CD4-positive, alpha-beta T cell (primary cell): ENCODE measurements at regions not wholly inside any gene's neighbourhood (a gene's known extent, or its start where the extent isn't known, plus 50 kb on each side); places are given as distances from the start of the nearest gene placed in this dataset.

ENCODE experiments used
- ATAC-seq: fragments of 200-7000 bp; cut with Tn5 transposase; one replicate; pipeline ENCODE4 v1.10.0; 2022; ENCODE audit warnings: mild to moderate bottlenecking; ENCODE audit not compliant: poor library complexity
- CTCF ChIA-PET: fragments of 350-600 bp; sonication (Branson Sonifier 250); formaldehyde crosslinking; loops from one replicate; lab custom pipeline; 2021; ENCODE audit warnings: antibody characterized with exemption, inconsistent platforms; lab: Charles Lee
- POLR2A ChIA-PET: fragments of 350-600 bp; sonication (Branson Sonifier 250); formaldehyde crosslinking; loops from one replicate; lab custom pipeline; 2021; ENCODE audit warnings: antibody characterized with exemption, inconsistent platforms; lab: Charles Lee
- DNase-seq, 14 experiments: peaks; one replicate each; pipeline ENCODE4 v3.0.0-alpha.2; 2013 to 2020; ENCODE audit warnings: mixed read lengths in 2 of 14
- H3K27ac ChIP-seq, 2 donors: one replicate each; pipeline versions ENCODE4 v1.5.1 to v1.7.0; 2013; ENCODE audit warnings: low read length in 2 of 2, low read depth in 1 of 2, mild to moderate bottlenecking in 1 of 2
- H3K27me3 ChIP-seq, 2 experiments: 1 replicate in 1 of 2; 2 replicates in 1 of 2; pipeline versions ENCODE4 v1.6.1 to v1.7.0; 2013; ENCODE audit warnings: low read length in 2 of 2, control low read depth in 1 of 2, mild to moderate bottlenecking in 1 of 2, moderate library complexity in 1 of 2; ENCODE audit not compliant: insufficient read depth in 2 of 2, control insufficient read depth in 1 of 2
- H3K36me3 ChIP-seq: one replicate; pipeline ENCODE4 v1.6.1; 2013; ENCODE audit warnings: low read length, control low read depth; ENCODE audit not compliant: insufficient read depth
- H3K4me1 ChIP-seq: one replicate; pipeline ENCODE4 v1.6.1; 2013; ENCODE audit warnings: low read length, control low read depth; ENCODE audit not compliant: insufficient read depth
- H3K4me3 ChIP-seq: one replicate; pipeline ENCODE4 v1.5.1; 2013; ENCODE audit warnings: mild to moderate bottlenecking, low read length, moderate library complexity
- H3K9me3 ChIP-seq, 2 experiments: 1 replicate in 1 of 2; 2 replicates in 1 of 2; pipeline versions ENCODE4 v1.6.1 to v1.7.0; 2013; ENCODE audit warnings: low read length in 2 of 2, mild to moderate bottlenecking in 2 of 2, control low read depth in 1 of 2, moderate library complexity in 1 of 2; ENCODE audit not compliant: control insufficient read depth in 1 of 2, insufficient read depth in 1 of 2
- H3K27ac Mint-ChIP-seq: one replicate; pipeline ENCODE4 v1.8.0; 2020; ENCODE audit warnings: mixed read lengths
- H3K27me3 Mint-ChIP-seq: one replicate; pipeline ENCODE4 v1.8.0; 2021; ENCODE audit warnings: mixed read lengths
- H3K36me3 Mint-ChIP-seq: one replicate; pipeline ENCODE4 v1.8.0; 2021; ENCODE audit warnings: low read depth, mixed read lengths
- H3K4me1 Mint-ChIP-seq: one replicate; pipeline ENCODE4 v1.8.0; 2021; ENCODE audit warnings: low read depth, mixed read lengths
- H3K4me3 Mint-ChIP-seq: one replicate; pipeline ENCODE4 v1.8.0; 2020; ENCODE audit warnings: mild to moderate bottlenecking, mixed read lengths
- H3K9me3 Mint-ChIP-seq: one replicate; pipeline ENCODE4 v1.8.0; 2020; ENCODE audit warnings: mixed read lengths
- intact Hi-C, 2 experiments: fragments of 100-400 bp; cut with DNase I in 1 of 2; cut with micrococcal nuclease in 1 of 2; formaldehyde crosslinking; loops; one replicate each; pipeline versions ENCODE4 v1.15.1 to v1.9.0; 2023 to 2025; cut with DNase I, micrococcal nuclease
- TF ChIP-seq, protein P1 (sequence below): fragments of 200-600 bp; IDR thresholded peaks from one replicate; pipeline ENCODE4 v1.8.0; 2022; ENCODE audit warnings: antibody characterized with exemption, mild to moderate bottlenecking

DNA sequence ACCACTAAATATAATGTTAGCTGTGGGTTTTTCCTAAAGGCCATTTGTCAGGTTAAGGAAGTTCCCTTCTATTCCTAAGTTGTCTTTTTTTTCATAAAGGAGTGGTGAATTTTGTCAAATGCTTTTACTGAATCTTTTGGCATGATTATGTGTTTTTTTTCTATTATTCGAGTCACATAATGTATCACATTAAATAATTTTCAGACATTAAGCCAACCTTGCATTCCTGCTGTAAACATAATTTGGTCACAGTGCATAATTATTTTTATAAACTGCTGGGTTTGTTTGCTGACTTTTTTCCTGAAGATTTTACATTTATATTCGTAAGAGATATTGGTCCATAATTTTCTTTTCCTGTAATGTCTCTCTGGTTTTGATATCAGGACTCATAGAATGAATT is 101.8 kb upstream of the SPRED1 start:
- Mint-ChIP-seq H3K9me3 (peaks cover 3% of the 10 kb centered on the region), H3K27ac (no peak overlapping the region), H3K4me1 (no peaks in the 10 kb centered on the region), H3K4me3 (no peak overlapping the region), H3K27me3 (peaks cover 28% of the 10 kb centered on the region), H3K36me3 (no peaks in the 10 kb centered on the region)
- TF ChIP-seq, protein P1, sequence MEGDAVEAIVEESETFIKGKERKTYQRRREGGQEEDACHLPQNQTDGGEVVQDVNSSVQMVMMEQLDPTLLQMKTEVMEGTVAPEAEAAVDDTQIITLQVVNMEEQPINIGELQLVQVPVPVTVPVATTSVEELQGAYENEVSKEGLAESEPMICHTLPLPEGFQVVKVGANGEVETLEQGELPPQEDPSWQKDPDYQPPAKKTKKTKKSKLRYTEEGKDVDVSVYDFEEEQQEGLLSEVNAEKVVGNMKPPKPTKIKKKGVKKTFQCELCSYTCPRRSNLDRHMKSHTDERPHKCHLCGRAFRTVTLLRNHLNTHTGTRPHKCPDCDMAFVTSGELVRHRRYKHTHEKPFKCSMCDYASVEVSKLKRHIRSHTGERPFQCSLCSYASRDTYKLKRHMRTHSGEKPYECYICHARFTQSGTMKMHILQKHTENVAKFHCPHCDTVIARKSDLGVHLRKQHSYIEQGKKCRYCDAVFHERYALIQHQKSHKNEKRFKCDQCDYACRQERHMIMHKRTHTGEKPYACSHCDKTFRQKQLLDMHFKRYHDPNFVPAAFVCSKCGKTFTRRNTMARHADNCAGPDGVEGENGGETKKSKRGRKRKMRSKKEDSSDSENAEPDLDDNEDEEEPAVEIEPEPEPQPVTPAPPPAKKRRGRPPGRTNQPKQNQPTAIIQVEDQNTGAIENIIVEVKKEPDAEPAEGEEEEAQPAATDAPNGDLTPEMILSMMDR = no peak
- Histone ChIP-seq H3K27ac (no peak overlapping the region), H3K9me3 (peaks cover 4 to 14% of the 10 kb centered on the region in 2 experiments), H3K4me3 (no peak overlapping the region), H3K4me1 (no peaks in the 10 kb centered on the region), H3K36me3 (no peaks in the 10 kb centered on the region), H3K27me3 (no peaks in the 10 kb centered on the region)
- DNase-seq (no peak), ATAC-seq (no peak)
- intact Hi-C loops = no loop called here
- POLR2A ChIA-PET = no interaction called here
- CTCF ChIA-PET = no interaction called here

DNA sequence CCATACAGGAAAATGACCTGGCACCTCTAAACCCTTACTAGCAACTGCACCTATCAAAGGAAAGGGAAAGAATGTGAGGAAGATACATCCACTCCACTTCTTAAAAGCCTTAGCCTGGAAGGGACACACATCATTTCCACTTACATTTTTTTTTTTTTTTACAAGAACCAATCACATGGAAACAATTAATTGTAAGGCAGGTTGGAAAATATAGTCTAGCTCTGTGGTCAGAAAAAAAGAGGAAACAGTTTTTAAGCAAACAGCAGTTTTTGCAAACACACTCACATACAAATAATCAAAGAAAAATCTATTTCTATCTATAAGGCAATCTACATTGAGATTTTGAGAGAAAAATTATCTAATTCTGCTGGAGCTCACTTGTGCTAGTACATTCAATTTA is 98.9 kb upstream of the SPRED1 start:
- DNase-seq (no peak), ATAC-seq (no peak)
- H3K9me3 Mint-ChIP-seq = peaks cover 3% of the 10 kb centered on the region
- intact Hi-C loops = no loop called here
- ChIA-PET CTCF (no interaction called here), POLR2A (no interaction called here)
- no peaks in the 10 kb centered on the region for H3K36me3 ChIP-seq
- H3K4me3 ChIP-seq = no peak overlapping the region
- TF ChIP-seq, protein P1 = no peak
- H3K27me3 ChIP-seq = no peaks in the 10 kb centered on the region
- H3K27ac Mint-ChIP-seq = no peak overlapping the region
- H3K4me1 ChIP-seq = no peaks in the 10 kb centered on the region
- H3K27me3 Mint-ChIP-seq = peaks cover 33% of the 10 kb centered on the region
- no peaks in the 10 kb centered on the region for H3K4me1 Mint-ChIP-seq
- no peaks in the 10 kb centered on the region for H3K36me3 Mint-ChIP-seq
- H3K4me3 Mint-ChIP-seq = no peak overlapping the region
- H3K27ac ChIP-seq = no peak overlapping the region
- peaks cover 7 to 21% of the 10 kb centered on the region in 2 experiments for H3K9me3 ChIP-seq

DNA sequence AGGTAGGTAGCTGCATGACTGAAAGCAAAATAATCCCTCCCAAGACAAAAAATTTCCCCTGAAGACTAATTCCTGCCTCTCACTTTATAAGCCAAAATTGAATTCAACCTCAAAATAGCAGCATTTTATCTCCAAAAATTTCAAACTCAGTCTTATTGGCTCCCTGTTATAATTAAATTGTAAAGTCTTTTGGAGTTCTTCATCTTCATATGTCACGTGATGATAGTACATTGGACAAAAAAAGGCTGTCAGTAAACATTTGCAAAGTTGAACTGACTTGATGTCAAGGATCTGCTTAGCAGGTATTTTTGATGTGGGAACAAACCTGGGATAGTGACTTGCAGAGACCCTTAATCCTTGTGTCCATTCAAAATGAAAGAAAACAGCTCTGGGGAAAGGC is 98.4 kb upstream of the SPRED1 start:
- TF ChIP-seq, protein P1 = no peak
- H3K36me3 Mint-ChIP-seq = no peaks in the 10 kb centered on the region
- no peak overlapping the region for H3K4me3 Mint-ChIP-seq
- no peak for ATAC-seq
- H3K27ac Mint-ChIP-seq = no peak overlapping the region
- ChIA-PET POLR2A (no interaction called here), CTCF (no interaction called here)
- peaks cover 3% of the 10 kb centered on the region for H3K9me3 Mint-ChIP-seq
- H3K4me1 Mint-ChIP-seq = no peaks in the 10 kb centered on the region
- Histone ChIP-seq H3K4me1 (no peaks in the 10 kb centered on the region), H3K27ac (no peak overlapping the region), H3K9me3 (peaks cover 7 to 21% of the 10 kb centered on the region in 2 experiments), H3K4me3 (no peak overlapping the region), H3K36me3 (no peaks in the 10 kb centered on the region), H3K27me3 (no peaks in the 10 kb centered on the region)
- no peak for DNase-seq
- intact Hi-C loops = no loop called here
- peaks cover 33% of the 10 kb centered on the region for H3K27me3 Mint-ChIP-seq
